ENCODE measurements at regions not wholly inside any gene's neighbourhood (a gene's known extent, or its start where the extent isn't known, plus 50 kb on each side); places are given as distances from the start of the nearest gene placed in this dataset.
"Not testable (repeated sequence)": the region's sequence is repeated elsewhere in the genome, so short reads cannot be mapped to it uniquely, and the experiment has no call there.

DNA sequence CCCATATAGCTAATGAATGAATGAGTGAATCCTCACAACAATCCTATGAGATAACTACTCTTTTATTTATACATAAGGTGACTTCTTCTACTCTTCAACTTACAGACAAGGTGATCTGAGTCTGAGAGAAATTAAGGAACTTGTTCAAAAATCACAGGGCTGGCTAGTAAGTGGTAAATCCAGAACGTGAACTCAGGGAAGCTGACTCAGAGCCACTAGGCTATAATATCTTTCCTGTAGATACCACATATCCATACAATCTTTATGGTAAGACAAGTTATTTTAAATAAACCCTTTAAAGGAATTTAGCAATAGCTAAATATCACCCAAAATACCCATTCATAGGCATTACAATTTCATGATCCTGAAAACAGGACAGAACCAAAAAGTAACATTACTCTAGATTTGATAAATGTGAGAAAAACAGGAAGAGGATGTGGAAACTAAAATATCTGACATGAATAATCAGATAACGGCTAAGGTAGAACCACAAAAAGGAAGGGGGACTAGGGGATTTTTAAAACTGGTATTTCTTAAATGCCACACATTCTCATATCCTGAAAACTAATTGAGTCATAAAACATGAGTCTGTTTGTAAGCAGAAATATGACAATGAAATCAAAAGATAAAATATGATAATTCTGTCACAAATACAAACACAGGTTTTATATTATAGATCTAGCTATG is 119.7 kb downstream of the NBPF8 start:
- not testable (repeated sequence) for TF ChIP-seq FOXP2 (optimal IDR thresholded peaks at IDR 0.05; ENCODE audit: control extremely low read depth, extremely low read length, insufficient read depth); EZH2 (IDR thresholded peaks at IDR 0.05)
